BLaER1 treated with 17β-estradiol and CSF1 and Interleukin-3, amounts not matched to agents 10 nM and 100 nM (cell line): ENCODE measurements at regions not wholly inside any gene's neighbourhood (a gene's known extent, or its start where the extent isn't known, plus 50 kb on each side); places are given as distances from the start of the nearest gene placed in this dataset.

Source experiments
- H3K27ac ChIP-seq, 11 experiments: shearing (Covaris generic); formaldehyde crosslinking; 2 replicates each; pipeline ENCODE4 v1.8.1; 2022
- H3K27me3 ChIP-seq, 11 experiments: shearing (Covaris generic); formaldehyde crosslinking; 2 replicates each; pipeline ENCODE4 v1.8.1; 2022
- H3K36me3 ChIP-seq, 11 experiments: shearing (Covaris generic); formaldehyde crosslinking; 2 replicates each; pipeline ENCODE4 v1.8.1; 2022
- H3K4me1 ChIP-seq, 10 experiments: shearing (Covaris generic); formaldehyde crosslinking; 2 replicates each; pipeline ENCODE4 v1.8.1; 2022
- H3K4me2 ChIP-seq, 11 experiments: shearing (Covaris generic); formaldehyde crosslinking; 2 replicates each; pipeline ENCODE4 v1.8.1; 2022
- H3K4me3 ChIP-seq, 10 experiments: shearing (Covaris generic); formaldehyde crosslinking; 2 replicates each; pipeline ENCODE4 v1.8.1; 2022
- H3K9ac ChIP-seq, 11 experiments: shearing (Covaris generic); formaldehyde crosslinking; 2 replicates each; pipeline ENCODE4 v1.8.1; 2022
- H3K9me3 ChIP-seq, 11 experiments: shearing (Covaris generic); formaldehyde crosslinking; replicated peaks in 1 of 11; 2 replicates each; pipeline ENCODE4 v1.8.1; 2022
- H4K20me1 ChIP-seq, 11 experiments: shearing (Covaris generic); formaldehyde crosslinking; 2 replicates each; pipeline ENCODE4 v1.8.1; 2022
- Cebpa-rat ChIP-seq, 11 experiments: shearing (Covaris generic); IDR thresholded peaks; 2 replicates each; pipeline ENCODE4 v1.8.1; 2022

DNA sequence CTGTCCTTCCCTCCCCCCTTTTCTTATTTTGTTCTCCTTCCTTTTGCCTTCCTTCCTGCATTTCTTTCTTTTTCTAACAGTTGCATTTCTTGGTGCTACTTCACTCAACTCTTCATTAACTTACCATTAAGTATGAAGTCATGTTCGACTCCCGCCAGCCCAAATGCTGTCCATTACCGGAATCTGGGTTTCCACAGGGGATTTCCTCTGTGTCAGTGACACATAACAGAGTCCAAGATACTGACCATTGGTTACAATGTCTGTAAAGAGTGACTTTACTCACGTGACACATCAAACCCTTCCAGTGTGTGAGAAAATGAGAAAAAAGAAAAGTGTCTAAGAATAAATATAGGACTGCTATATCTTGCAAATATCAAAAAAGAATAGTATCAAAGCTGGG is 500.0 kb upstream of the FRG1 start:
- H3K9me3 ChIP-seq, result peaks cover 0 to 10% (median 6%) of the 10 kb centered on the region in 11 experiments; a peak in 9 of 22 replicates
- H3K27ac ChIP-seq, result no peak overlapping the region
- H3K4me1 ChIP-seq, result no peaks in the 10 kb centered on the region
- H3K27me3 ChIP-seq, result no peaks in the 10 kb centered on the region
- H4K20me1 ChIP-seq, result no peaks in the 10 kb centered on the region
- H3K4me3 ChIP-seq, result no peak overlapping the region
- H3K9ac ChIP-seq, result no peak overlapping the region
- no peaks in the 10 kb centered on the region for H3K36me3 ChIP-seq
- TF ChIP-seq Cebpa-rat (IDR thresholded peaks at IDR 0.05), result no peak
- H3K4me2 ChIP-seq, result no peak overlapping the region

DNA sequence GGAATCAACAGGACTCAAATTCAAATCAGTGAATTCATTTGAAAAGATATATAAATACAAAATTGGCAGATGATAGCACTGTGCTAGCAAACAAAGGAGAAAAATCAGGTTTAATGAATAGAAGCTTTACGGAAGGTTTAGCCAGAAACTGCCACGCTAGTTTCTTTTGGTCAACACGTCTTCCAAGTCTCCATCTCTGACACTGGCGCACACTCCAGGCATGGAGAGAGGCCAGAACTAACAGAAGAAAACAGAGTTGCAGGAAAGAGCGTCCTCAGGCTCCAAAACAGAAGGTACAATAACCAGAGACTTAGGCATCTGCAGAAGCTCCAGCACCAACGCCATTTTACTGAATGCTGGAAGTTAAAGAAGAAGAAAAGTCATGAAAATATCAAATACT is 497.3 kb upstream of the FRG1 start:
- H3K27ac ChIP-seq, result no peak overlapping the region
- peaks cover 0 to 5% (median 0%) of the 10 kb centered on the region in 11 experiments; a peak in 6 of 22 replicates for H3K9me3 ChIP-seq
- TF ChIP-seq Cebpa-rat (IDR thresholded peaks at IDR 0.05), result no peak
- no peaks in the 10 kb centered on the region for H4K20me1 ChIP-seq
- no peaks in the 10 kb centered on the region for H3K36me3 ChIP-seq
- no peaks in the 10 kb centered on the region for H3K4me1 ChIP-seq
- H3K4me3 ChIP-seq, result no peak overlapping the region
- H3K27me3 ChIP-seq, result no peaks in the 10 kb centered on the region
- H3K9ac ChIP-seq, result no peak overlapping the region
- no peak overlapping the region for H3K4me2 ChIP-seq

DNA sequence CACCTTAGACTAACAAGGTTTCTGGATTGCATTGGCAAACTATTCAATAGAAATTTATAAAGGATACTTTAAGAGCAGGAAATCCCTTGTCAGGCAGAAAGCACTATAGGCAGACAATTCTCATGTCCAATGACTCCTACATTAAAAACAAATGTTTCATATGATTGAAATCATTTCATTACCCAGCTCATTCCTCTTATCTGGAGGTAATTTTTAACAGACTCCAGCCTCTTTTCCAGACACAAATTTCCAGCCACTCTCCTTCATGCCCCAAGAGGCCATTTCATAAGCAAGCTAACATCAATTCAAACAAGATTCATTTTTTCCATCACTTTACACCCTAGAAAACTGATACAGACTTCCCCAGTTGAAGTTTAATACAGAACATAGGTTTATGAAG is 495.1 kb upstream of the FRG1 start:
- Histone ChIP-seq H3K4me1 (no peaks in the 10 kb centered on the region), H4K20me1 (no peaks in the 10 kb centered on the region), H3K36me3 (no peaks in the 10 kb centered on the region), H3K4me2 (no peak overlapping the region), H3K27me3 (no peaks in the 10 kb centered on the region), H3K4me3 (no peak overlapping the region), H3K9me3 (peaks cover 0 to 13% (median 4%) of the 10 kb centered on the region in 11 experiments; a peak in 14 of 22 replicates), H3K27ac (no peak overlapping the region), H3K9ac (no peak overlapping the region)
- no peak for TF ChIP-seq Cebpa-rat (IDR thresholded peaks at IDR 0.05)

- TF ChIP-seq Cebpa-rat (IDR thresholded peaks at IDR 0.05), result no peak
- Histone ChIP-seq H3K4me2 (no peak overlapping the region), H4K20me1 (no peaks in the 10 kb centered on the region), H3K4me1 (no peaks in the 10 kb centered on the region), H3K36me3 (no peaks in the 10 kb centered on the region), H3K27me3 (no peaks in the 10 kb centered on the region), H3K9me3 (peaks cover 22 to 50% (median 31%) of the 10 kb centered on the region in 11 experiments; a peak in 21 of 22 replicates), H3K9ac (no peak overlapping the region), H3K4me3 (no peak overlapping the region), H3K27ac (no peak overlapping the region)
Measured at GRCh38 chr4:189463734-189464133, 476.9 kb upstream of the FRG1 start.

DNA sequence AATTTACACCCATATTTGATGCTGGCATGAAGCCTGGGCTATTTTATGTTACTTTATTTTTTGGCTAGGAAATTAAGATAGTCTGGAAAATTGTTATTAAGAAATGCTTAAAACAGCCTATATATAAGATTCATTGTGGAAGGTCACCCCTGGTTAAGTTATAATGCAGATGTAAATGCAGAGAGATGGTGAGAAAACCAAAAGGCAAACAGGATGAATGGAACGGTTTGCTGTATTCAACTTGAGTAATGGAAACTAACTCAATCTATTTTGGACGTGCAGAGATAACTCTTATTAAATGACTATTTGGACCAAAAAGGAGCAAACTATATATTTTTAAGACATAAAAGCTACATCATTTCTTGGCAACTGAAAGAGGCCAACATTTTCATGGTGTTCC is 446.3 kb upstream of the FRG1 start:
- TF ChIP-seq Cebpa-rat (IDR thresholded peaks at IDR 0.05), result no peak
- Histone ChIP-seq H3K4me2 (no peak overlapping the region), H3K27me3 (no peaks in the 10 kb centered on the region), H3K4me1 (no peaks in the 10 kb centered on the region), H3K4me3 (no peak overlapping the region), H3K36me3 (no peaks in the 10 kb centered on the region), H3K9ac (no peak overlapping the region), H3K27ac (no peak overlapping the region), H4K20me1 (no peaks in the 10 kb centered on the region), H3K9me3 (no peaks in the 10 kb centered on the region)

GRCh38 chr4:189497516-189497915 is 443.2 kb upstream of the FRG1 start:
- no peak for TF ChIP-seq Cebpa-rat (IDR thresholded peaks at IDR 0.05)
- Histone ChIP-seq H3K27ac (no peak overlapping the region), H3K4me1 (no peaks in the 10 kb centered on the region), H4K20me1 (no peaks in the 10 kb centered on the region), H3K4me3 (no peak overlapping the region), H3K9ac (no peak overlapping the region), H3K9me3 (no peaks in the 10 kb centered on the region), H3K36me3 (no peaks in the 10 kb centered on the region), H3K27me3 (no peaks in the 10 kb centered on the region), H3K4me2 (no peak overlapping the region)

DNA sequence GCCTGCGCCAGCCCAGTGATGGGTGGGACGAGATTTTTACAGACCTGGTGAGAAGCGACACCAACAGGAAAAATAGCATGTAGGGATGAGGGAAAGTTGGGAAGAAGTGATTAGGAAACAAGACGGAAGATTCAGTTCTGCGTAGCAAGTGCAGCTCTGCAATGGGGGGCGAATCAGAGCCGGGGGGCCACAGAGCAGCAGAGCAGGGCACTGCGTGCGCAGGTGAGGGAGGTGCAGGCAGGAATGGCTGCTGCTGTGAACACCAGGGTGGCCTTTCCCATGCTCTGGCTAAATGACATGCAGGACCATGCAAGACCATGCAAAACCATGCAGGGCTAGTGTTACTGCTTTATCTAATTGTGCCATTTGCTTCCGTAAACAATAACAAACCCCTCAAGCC is 442.7 kb upstream of the FRG1 start:
- H3K9ac ChIP-seq, result no peak overlapping the region
- H3K27me3 ChIP-seq, result no peaks in the 10 kb centered on the region
- H3K36me3 ChIP-seq, result no peaks in the 10 kb centered on the region
- H3K4me3 ChIP-seq, result no peak overlapping the region
- no peak for TF ChIP-seq Cebpa-rat (IDR thresholded peaks at IDR 0.05)
- no peaks in the 10 kb centered on the region for H3K4me1 ChIP-seq
- no peaks in the 10 kb centered on the region for H3K9me3 ChIP-seq
- no peaks in the 10 kb centered on the region for H4K20me1 ChIP-seq
- H3K27ac ChIP-seq, result no peak overlapping the region
- no peak overlapping the region for H3K4me2 ChIP-seq

DNA sequence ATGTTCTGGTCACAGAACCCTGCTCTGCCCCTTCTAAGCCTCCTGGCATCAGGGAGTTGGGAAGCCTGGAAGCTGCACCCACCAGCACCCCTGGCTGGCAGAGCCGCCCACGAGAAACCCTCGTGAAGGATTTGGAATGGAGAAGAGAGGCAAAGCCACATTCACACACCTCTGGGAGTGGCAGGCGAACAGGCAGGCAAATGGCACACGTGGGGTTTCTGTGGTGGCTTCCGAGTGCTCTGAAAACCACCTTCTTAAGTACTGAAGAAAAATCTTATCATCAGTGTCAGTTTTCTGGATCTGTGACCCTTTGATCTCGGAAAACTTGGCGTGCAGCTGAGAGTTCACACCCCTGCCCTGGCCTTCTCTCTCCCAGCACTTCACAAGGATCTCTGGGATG is 442.2 kb upstream of the FRG1 start:
- no peak overlapping the region for H3K4me3 ChIP-seq
- no peaks in the 10 kb centered on the region for H3K36me3 ChIP-seq
- no peak overlapping the region for H3K4me2 ChIP-seq
- H4K20me1 ChIP-seq, result no peaks in the 10 kb centered on the region
- H3K4me1 ChIP-seq, result no peaks in the 10 kb centered on the region
- no peak overlapping the region for H3K27ac ChIP-seq
- H3K27me3 ChIP-seq, result no peaks in the 10 kb centered on the region
- H3K9ac ChIP-seq, result no peak overlapping the region
- TF ChIP-seq Cebpa-rat (IDR thresholded peaks at IDR 0.05), result no peak
- H3K9me3 ChIP-seq, result no peaks in the 10 kb centered on the region

- H3K27ac ChIP-seq, result no peak overlapping the region
- peaks cover 0 to 9% (median 0%) of the 10 kb centered on the region in 10 experiments; a peak in 5 of 20 replicates for H3K4me1 ChIP-seq
- H3K9ac ChIP-seq, result no peak overlapping the region
- H3K9me3 ChIP-seq, result no peaks in the 10 kb centered on the region
- no peak overlapping the region for H3K4me3 ChIP-seq
- no peaks in the 10 kb centered on the region for H4K20me1 ChIP-seq
- no peak overlapping the region for H3K4me2 ChIP-seq
- H3K36me3 ChIP-seq, result no peaks in the 10 kb centered on the region
- no peaks in the 10 kb centered on the region for H3K27me3 ChIP-seq
- TF ChIP-seq Cebpa-rat (IDR thresholded peaks at IDR 0.05), result no peak
Measured at GRCh38 chr4:189499696-189500095, 441.0 kb upstream of the FRG1 start.

- H3K27ac ChIP-seq, result no peak overlapping the region
- H4K20me1 ChIP-seq, result no peaks in the 10 kb centered on the region
- peaks cover 0 to 12% (median 0%) of the 10 kb centered on the region in 10 experiments; a peak in 5 of 20 replicates for H3K4me1 ChIP-seq
- H3K4me2 ChIP-seq, result no peak overlapping the region
- no peak for TF ChIP-seq Cebpa-rat (IDR thresholded peaks at IDR 0.05)
- no peaks in the 10 kb centered on the region for H3K36me3 ChIP-seq
- no peaks in the 10 kb centered on the region for H3K27me3 ChIP-seq
- H3K9me3 ChIP-seq, result no peaks in the 10 kb centered on the region
- no peak overlapping the region for H3K4me3 ChIP-seq
- H3K9ac ChIP-seq, result no peak overlapping the region
Measured at GRCh38 chr4:189500970-189501369, 439.7 kb upstream of the FRG1 start.
